Neuronal stem cell (in vitro differentiated cells): ENCODE measurements at regions not wholly inside any gene's neighbourhood (a gene's known extent, or its start where the extent isn't known, plus 50 kb on each side); places are given as distances from the start of the nearest gene placed in this dataset.
A peak's percentile ranks its signal among the peaks of the same experiment; 100 is the strongest.

Source experiments
- DNase-seq: peaks from one replicate; pipeline ENCODE4 v3.0.0-alpha.2; 2013; ENCODE audit warnings: low spot score
- H2AFZ ChIP-seq: one replicate; pipeline ENCODE4 v1.6.1; 2013; ENCODE audit warnings: mild to moderate bottlenecking, low read length, inconsistent platforms
- H2AK5ac ChIP-seq: 2 replicates; pipeline ENCODE4 v1.6.1; 2013; ENCODE audit warnings: low read depth, mild to moderate bottlenecking, inconsistent platforms, low read length, moderate library complexity, mixed read lengths
- H2BK120ac ChIP-seq: 2 replicates; pipeline ENCODE4 v1.6.1; 2013; ENCODE audit warnings: low read depth, mild to moderate bottlenecking, inconsistent platforms, low read length, moderate library complexity, mixed read lengths
- H2BK12ac ChIP-seq: one replicate; pipeline ENCODE4 v1.6.1; 2013; ENCODE audit warnings: low read length, inconsistent platforms
- H2BK15ac ChIP-seq: 2 replicates; pipeline ENCODE4 v1.6.1; 2013; ENCODE audit warnings: mild to moderate bottlenecking, low read length, inconsistent platforms, mixed read lengths
- H2BK5ac ChIP-seq: one replicate; pipeline ENCODE4 v1.6.1; 2013; ENCODE audit warnings: inconsistent platforms, mild to moderate bottlenecking, low read length, moderate library complexity
- H3K14ac ChIP-seq: one replicate; pipeline ENCODE4 v1.6.1; 2013; ENCODE audit warnings: low read length, inconsistent platforms
- H3K18ac ChIP-seq: 2 replicates; pipeline ENCODE4 v1.6.1; 2013; ENCODE audit warnings: low read length, inconsistent platforms
- H3K23ac ChIP-seq: 2 replicates; pipeline ENCODE4 v1.6.1; 2013; ENCODE audit warnings: low read depth, mild to moderate bottlenecking, mixed read lengths, low read length, inconsistent platforms; ENCODE audit not compliant: poor library complexity
- H3K27ac ChIP-seq: replicated peaks from 3 replicates; pipeline ENCODE4 v1.5.1; 2013; ENCODE audit warnings: low read length, inconsistent platforms
- H3K27me3 ChIP-seq, 3 experiments: 2 replicates each; pipeline ENCODE4 v1.6.1; 2013; ENCODE audit warnings: low read length in 3 of 3, mild to moderate bottlenecking in 2 of 3, inconsistent platforms in 1 of 3, low read depth in 1 of 3, mixed read lengths in 1 of 3, moderate library complexity in 1 of 3; ENCODE audit not compliant: control insufficient read depth in 3 of 3, insufficient read depth in 3 of 3
- H3K36me3 ChIP-seq, 2 donors: replicated peaks in 1 of 2; 2 replicates each; pipeline ENCODE4 v1.6.1; 2013; ENCODE audit warnings: low read length in 2 of 2; ENCODE audit not compliant: control insufficient read depth in 2 of 2, insufficient read depth in 2 of 2
- H3K4ac ChIP-seq: 2 replicates; pipeline ENCODE4 v1.6.1; 2013; ENCODE audit warnings: inconsistent platforms, mild to moderate bottlenecking, low read length, moderate library complexity
- H3K4me1 ChIP-seq, 2 donors: 1 replicate in 1 of 2; 2 replicates in 1 of 2; pipeline ENCODE4 v1.6.1; 2013; ENCODE audit warnings: low read length in 2 of 2, low read depth in 1 of 2; ENCODE audit not compliant: control insufficient read depth in 2 of 2, insufficient read depth in 1 of 2
- H3K4me2 ChIP-seq: one replicate; pipeline ENCODE4 v1.6.1; 2013; ENCODE audit warnings: mild to moderate bottlenecking, low read length, inconsistent platforms; ENCODE audit not compliant: insufficient read depth, poor library complexity, severe bottlenecking
- H3K4me3 ChIP-seq, 2 donors: 2 replicates each; pipeline ENCODE4 v1.5.1; 2013; ENCODE audit warnings: low read length in 2 of 2, mild to moderate bottlenecking in 2 of 2, inconsistent platforms in 1 of 2, moderate library complexity in 1 of 2
- H3K79me1 ChIP-seq: one replicate; pipeline ENCODE4 v1.6.1; 2013; ENCODE audit warnings: low read depth, mild to moderate bottlenecking, inconsistent platforms, low read length, moderate library complexity
- H3K9ac ChIP-seq: one replicate; pipeline ENCODE4 v1.6.1; 2013; ENCODE audit warnings: mild to moderate bottlenecking, low read depth, low read length, inconsistent platforms; ENCODE audit not compliant: poor library complexity
- H3K9me3 ChIP-seq, 2 donors: replicated peaks in 1 of 2; 2 replicates each; pipeline versions ENCODE3 to v1.6.1; 2013; ENCODE audit warnings: low read length in 2 of 2, mild to moderate bottlenecking in 2 of 2, inconsistent platforms in 1 of 2, low read depth in 1 of 2, mixed read lengths in 1 of 2, moderate library complexity in 1 of 2; ENCODE audit not compliant: control insufficient read depth in 2 of 2, insufficient read depth in 1 of 2
- H4K8ac ChIP-seq: one replicate; pipeline ENCODE4 v1.6.1; 2013; ENCODE audit warnings: low read depth, mild to moderate bottlenecking, inconsistent platforms, low read length, moderate library complexity
- H4K91ac ChIP-seq: one replicate; pipeline ENCODE4 v1.6.1; 2013; ENCODE audit warnings: low read length, low read depth, mild to moderate bottlenecking, inconsistent platforms; ENCODE audit not compliant: poor library complexity
- WGBS, 2 donors: extraction: QIAGEN DNeasy Blood & Tissue Kit; methylation state at CpG; one replicate each; pipeline ENCODE4 v1.1.7; 2013; ENCODE audit warnings: missing lambda C conversion rate in 2 of 2, mixed read lengths in 1 of 2; ENCODE audit not compliant: insufficient read length in 2 of 2, insufficient replicate concordance in 1 of 2; ENCODE audit errors: extremely low coverage in 2 of 2; 5-methylcytosine and 5-hydroxymethylcytosine counted together

GRCh38 chr6:163949431-163949830 is 534.9 kb downstream of the QKI start:
- H3K14ac ChIP-seq, result no peak overlapping the region
- H3K4ac ChIP-seq, result no peak overlapping the region
- H3K79me1 ChIP-seq, result no peaks in the 10 kb centered on the region

DNA sequence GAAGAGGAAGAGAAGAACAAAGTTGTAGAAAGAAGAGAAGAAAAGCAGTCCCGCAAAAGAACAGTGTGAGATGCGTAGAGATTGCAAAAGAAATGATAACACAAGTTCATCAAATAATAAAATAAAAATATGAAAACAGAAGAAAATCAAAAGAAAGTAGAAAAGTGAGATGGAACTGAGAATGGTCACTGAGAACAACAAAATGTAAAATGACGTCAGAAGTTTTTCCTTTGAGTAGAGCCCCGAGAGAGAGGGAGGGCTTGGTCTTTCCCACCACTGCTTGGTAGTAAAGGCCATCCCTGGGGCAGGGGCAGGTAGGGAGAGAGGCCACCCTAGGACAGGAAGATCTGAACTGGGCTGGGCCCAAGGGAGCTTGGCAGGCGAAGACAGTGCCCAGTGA is 533.7 kb downstream of the QKI start:
- H3K4me1 ChIP-seq, result peaks cover 13 to 40% of the 10 kb centered on the region in 2 donors

More at GRCh38 chr6:163949431-163949830, 534.9 kb downstream of the QKI start:
- no CpG with 5 or more reads among the region's 4 CpGs for WGBS, 2 donors
- Histone ChIP-seq H3K4me3 (no peak overlapping the region), H4K8ac (no peak overlapping the region), H3K23ac (no peak overlapping the region), H3K27ac (no peak overlapping the region), H3K4me1 (peaks cover 15 to 33% of the 10 kb centered on the region in 2 donors), H3K36me3 (no peaks in the 10 kb centered on the region), H4K91ac (no peak overlapping the region), H3K18ac (no peak overlapping the region), H2BK5ac (no peak overlapping the region), H3K4me2 (no peak overlapping the region), H3K9ac (no peak overlapping the region), H2BK15ac (no peak overlapping the region), H2BK12ac (no peak overlapping the region), H2AFZ (no peak overlapping the region), H3K9me3 (peaks cover 0 to 6% of the 10 kb centered on the region in 2 donors), H3K27me3 (no peaks in the 10 kb centered on the region), H2BK120ac (no peak overlapping the region), H2AK5ac (no peak overlapping the region)
- DNase-seq, result no peak

GRCh38 chr6:163947276-163947675 is 532.8 kb downstream of the QKI start:
- no peak overlapping the region for H2BK12ac ChIP-seq
- no peak overlapping the region for H2BK5ac ChIP-seq
- no peak overlapping the region for H2AK5ac ChIP-seq
- no peak overlapping the region for H3K14ac ChIP-seq
- no peaks in the 10 kb centered on the region for H3K27me3 ChIP-seq
- peaks cover 0 to 4% of the 10 kb centered on the region in 2 donors for H3K9me3 ChIP-seq
- no peak for DNase-seq
- H3K27ac ChIP-seq, result no peak overlapping the region
- no peak overlapping the region for H4K91ac ChIP-seq
- H3K79me1 ChIP-seq, result no peaks in the 10 kb centered on the region
- peaks cover 15 to 45% of the 10 kb centered on the region in 2 donors for H3K4me1 ChIP-seq
- no peak overlapping the region for H4K8ac ChIP-seq
- no peaks in the 10 kb centered on the region for H3K36me3 ChIP-seq
- H3K4me3 ChIP-seq, result no peak overlapping the region
- H2AFZ ChIP-seq, result no peak overlapping the region
- WGBS, 2 donors, result no CpG with 5 or more reads among the region's 3 CpGs
- H3K9ac ChIP-seq, result no peak overlapping the region
- peak overlapping the region; percentile 20 for H3K18ac ChIP-seq
- H2BK120ac ChIP-seq, result no peak overlapping the region
- no peak overlapping the region for H3K4me2 ChIP-seq
- no peak overlapping the region for H3K23ac ChIP-seq
- H2BK15ac ChIP-seq, result no peak overlapping the region
- no peak overlapping the region for H3K4ac ChIP-seq

More for the DNA sequence above, 533.7 kb downstream of the QKI start:
- Histone ChIP-seq H2BK120ac (no peak overlapping the region), H2AFZ (no peak overlapping the region), H3K4ac (no peak overlapping the region), H2BK15ac (no peak overlapping the region), H4K91ac (no peak overlapping the region), H3K23ac (no peak overlapping the region), H4K8ac (no peak overlapping the region), H2AK5ac (no peak overlapping the region), H2BK12ac (no peak overlapping the region), H3K27me3 (no peaks in the 10 kb centered on the region), H3K36me3 (no peaks in the 10 kb centered on the region), H3K27ac (no peak overlapping the region), H3K9me3 (peaks cover 0 to 6% of the 10 kb centered on the region in 2 donors), H3K79me1 (no peaks in the 10 kb centered on the region), H3K4me3 (no peak overlapping the region), H3K18ac (peak overlapping the region; percentile 74), H2BK5ac (no peak overlapping the region), H3K4me2 (no peak overlapping the region), H3K14ac (no peak overlapping the region), H3K9ac (no peak overlapping the region)
- no CpG with 5 or more reads among the region's 5 CpGs for WGBS, 2 donors
- DNase-seq, result no peak

GRCh38 chr6:163946437-163946836 is 531.9 kb downstream of the QKI start:
- Histone ChIP-seq H3K9ac (no peak overlapping the region), H3K27ac (no peak overlapping the region), H2BK120ac (no peak overlapping the region), H3K79me1 (no peaks in the 10 kb centered on the region), H4K91ac (no peak overlapping the region), H4K8ac (no peak overlapping the region), H2BK12ac (no peak overlapping the region), H3K14ac (no peak overlapping the region), H2AK5ac (no peak overlapping the region), H3K4me1 (peaks cover 19 to 52% of the 10 kb centered on the region in 2 donors), H3K4ac (no peak overlapping the region), H3K36me3 (no peaks in the 10 kb centered on the region), H3K9me3 (no peaks in the 10 kb centered on the region), H3K4me2 (no peak overlapping the region), H3K4me3 (no peak overlapping the region), H2BK5ac (no peak overlapping the region), H2BK15ac (no peak overlapping the region), H3K23ac (no peak overlapping the region), H2AFZ (no peak overlapping the region), H3K18ac (no peak overlapping the region), H3K27me3 (no peaks in the 10 kb centered on the region)
- no CpG with 5 or more reads among the region's 7 CpGs for WGBS, 2 donors
- no peak for DNase-seq
